HG03060 (cell line): ENCODE measurements at regions not wholly inside any gene's neighbourhood (a gene's known extent, or its start where the extent isn't known, plus 50 kb on each side); places are given as distances from the start of the nearest gene placed in this dataset.
"Not testable (repeated sequence)": the region's sequence is repeated elsewhere in the genome, so short reads cannot be mapped to it uniquely, and the experiment has no call there.

Source experiments
- ATAC-seq: cut with Tn5 transposase; IDR thresholded peaks from one replicate; pipeline ENCODE4 v1.9.1; 2021; ENCODE audit warnings: low read depth, moderate number of reproducible peaks; ENCODE audit not compliant: unreplicated experiment

DNA sequence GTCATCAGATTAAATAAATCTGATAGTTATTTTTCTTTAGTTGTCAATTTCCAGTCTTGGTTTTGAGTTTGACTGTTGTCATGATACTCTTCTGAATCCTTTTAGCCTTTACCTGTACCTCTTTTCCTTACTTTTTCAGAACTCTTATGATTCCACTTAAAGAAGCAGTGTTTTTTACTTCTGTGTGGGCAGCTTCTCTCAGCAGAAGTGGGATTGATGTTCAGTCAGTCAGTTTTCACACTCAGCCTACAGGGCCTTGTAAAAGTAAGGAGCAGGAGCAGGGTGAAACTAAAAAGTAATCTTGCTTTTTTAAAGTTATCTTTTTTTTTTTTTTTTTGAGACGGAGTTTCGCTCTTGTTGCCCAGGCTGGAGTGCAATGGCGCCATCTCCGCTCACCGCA lies 75.1 kb downstream of the HAUS1 start:
- no peak for ATAC-seq

DNA sequence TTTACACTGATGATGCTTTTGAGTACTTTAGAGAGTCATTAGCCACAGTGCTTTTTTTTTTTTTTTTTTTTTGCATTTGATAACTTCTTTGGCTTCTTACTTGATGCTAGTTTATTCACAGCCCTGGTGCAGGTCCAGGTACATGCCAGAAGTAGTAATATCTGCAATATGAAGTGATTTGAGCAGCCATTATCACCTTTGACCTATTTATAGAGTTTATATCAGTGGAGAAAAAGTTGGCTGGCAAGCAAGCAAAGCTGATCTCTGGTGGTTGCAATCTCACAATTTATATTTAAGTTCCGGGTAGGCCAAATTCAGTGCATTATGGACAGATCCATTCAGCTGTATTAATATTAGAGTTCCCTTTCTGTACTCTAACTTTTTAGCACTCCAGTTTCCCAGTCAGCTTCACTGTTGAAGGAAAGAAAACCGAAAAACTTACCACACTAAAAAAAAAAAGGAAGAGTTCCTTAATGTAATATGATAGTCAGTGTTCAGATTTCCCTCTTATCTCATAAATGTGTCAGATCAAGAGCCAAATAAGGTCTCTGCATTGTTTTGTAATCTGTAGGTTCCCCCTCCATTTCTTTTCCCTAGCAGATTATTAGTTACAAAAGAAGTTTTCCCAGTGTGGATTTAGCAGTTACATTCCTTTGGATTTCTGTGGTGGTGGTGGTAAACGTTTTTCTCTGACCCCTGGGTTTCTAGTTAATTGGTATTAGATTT lies 78.6 kb downstream of the HAUS1 start:
- no peak for ATAC-seq

DNA sequence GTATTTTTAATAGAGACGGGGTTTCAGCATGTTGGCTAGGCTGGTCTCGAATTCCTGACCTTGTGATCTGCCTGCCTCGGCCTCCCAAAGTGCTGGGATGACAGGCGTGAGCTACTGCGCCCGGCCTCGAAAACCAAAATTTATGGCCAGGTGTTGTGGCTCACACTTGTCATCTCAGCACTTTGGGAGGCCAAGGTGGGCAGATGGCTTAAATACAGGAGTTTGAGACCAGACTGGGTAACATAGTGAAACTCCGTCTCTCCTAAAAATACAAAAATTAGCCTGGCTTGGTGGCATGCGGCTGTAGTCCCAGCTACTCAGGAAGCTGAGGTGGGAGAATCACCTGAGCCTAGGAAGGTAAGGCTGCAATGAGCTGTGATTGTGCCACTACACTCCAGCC lies 80.1 kb downstream of the HAUS1 start:
- not testable (repeated sequence) for ATAC-seq

DNA sequence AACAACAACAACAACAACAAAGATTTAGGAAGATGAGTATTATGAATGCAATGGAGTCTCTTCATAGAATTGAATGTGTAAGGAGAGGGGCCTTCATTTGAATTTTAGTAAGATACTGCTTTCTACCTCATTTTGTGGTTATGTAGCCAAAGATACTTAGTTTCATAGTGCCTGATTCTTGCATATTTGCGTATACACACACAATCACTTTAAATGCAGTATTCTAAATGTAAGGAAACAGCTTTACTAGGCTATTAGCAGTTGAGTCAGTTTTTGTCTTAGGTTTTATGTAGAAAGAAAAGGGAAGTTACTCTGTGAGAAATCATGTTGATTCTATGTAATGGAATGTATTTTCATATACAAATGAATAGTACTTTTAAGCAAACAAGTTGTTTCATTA lies 80.5 kb downstream of the HAUS1 start:
- ATAC-seq: no peak

DNA sequence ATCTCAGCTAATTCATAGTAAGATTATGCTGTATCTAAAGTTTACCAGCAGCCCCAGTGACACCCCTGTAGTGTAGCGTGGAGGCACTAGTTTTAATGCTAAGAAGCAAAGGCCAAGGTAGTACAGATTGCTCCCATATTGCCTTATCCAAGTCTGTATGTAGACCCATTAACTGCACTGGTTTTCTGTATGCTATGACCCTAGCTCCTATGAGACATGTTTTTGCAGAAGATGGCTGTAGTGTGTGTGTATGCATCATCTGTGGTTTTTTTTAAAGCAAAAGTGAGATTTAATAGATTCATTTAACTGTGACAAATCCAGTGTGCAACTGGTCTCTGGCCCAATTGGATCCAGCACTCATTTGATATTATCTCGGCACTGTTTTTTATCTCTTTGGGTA lies 86.5 kb downstream of the HAUS1 start:
- no peak for ATAC-seq

DNA sequence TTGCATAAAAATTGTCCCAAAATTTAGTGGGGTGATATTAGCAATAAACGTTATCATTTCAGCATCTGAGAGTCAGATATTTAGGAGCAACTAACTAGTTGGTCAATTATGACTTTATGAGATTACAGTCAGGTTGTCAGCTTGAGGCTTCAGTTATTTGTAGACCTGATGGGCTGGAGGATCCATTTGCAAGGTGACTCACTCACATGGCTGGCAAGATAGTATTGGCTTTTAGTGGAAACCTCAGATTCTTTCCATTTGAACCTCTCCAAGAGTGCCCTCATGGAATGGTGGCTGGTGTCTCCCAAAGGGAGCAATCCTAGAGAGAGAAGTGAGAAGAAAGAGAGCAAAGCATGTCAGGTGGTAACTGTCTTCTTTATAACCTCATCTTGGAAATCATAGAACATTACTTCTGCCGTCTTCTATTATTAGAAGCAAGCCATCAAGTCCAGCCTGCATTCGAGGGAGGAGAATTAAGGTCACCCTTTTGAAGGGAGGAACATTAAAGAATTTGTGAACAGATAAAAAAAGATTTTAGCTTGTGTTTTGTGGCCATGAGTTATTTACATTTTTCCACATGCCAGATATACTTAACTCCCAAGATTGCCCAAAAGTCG lies 92.5 kb downstream of the HAUS1 start:
- ATAC-seq: no peak

DNA sequence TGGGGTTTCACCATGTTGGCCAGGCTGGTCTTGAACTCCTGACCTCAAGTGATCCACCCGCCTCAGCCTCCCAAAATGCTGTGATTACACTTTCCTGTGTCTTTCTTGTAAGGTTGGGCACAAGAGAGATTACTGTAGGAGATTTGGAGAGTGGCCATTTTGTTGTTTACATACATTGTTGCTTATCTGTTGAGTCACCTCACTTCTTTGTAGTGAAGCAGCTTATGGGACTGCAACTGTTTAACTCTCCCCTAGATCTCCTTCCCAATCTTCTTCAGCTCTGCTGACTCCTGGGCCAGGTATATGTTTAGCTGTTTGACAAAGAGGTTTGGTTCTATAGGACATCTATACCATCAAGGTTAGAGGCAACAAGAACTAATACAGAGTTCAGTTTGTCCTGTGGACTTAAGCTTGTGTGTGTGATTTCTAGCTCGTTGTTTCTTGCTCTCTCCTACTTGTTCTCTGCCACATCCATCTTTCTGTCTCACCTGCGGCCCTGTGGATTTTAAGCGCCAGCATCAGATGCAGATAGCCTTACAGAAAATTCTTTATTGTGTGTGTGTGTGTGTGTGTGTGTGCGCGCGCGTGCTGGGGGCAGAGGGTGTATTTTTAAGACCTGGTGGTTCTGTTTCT lies 95.4 kb downstream of the HAUS1 start:
- ATAC-seq: no peak

DNA sequence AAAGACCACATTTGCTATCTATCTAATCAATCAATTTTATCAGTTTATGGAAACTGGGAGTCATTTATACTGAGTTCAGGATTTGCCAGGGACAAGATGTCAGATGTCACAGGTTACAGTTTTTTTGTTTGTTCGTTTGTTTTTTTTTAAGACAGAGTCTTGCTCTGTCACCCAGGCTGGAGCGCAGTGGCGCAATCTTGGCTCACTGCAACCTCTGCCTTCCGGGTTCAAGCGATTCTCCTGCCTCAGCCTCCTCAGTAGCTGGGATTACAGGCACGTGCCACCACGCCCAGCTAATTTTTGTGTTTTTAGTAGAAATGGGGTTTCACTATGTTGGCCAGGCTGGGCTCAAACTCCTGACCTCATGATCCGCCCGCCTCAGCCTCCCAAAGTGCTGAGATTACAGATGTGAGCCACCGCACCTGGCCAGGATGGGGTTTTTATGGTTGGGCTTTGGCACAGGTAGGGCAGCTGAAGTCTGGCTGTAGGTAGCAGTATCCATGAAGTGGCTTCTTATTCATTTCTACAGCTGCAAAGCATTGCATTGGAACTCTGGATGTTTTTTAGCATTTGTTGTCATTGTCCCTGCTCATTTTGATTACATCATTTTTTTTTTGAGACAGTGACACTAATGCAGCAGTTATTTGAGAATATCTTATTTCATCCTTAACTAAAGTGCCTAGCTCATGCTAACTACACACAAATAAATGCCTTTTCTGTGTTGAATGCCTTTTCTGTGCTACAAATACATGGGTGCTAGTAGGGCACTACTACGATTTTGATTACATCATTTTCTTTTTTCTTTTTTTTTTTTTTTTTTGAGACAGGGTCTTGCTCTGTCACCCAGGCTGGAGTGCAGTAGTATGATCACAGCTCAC lies 96.2 kb downstream of the HAUS1 start:
- ATAC-seq: not testable (repeated sequence)

DNA sequence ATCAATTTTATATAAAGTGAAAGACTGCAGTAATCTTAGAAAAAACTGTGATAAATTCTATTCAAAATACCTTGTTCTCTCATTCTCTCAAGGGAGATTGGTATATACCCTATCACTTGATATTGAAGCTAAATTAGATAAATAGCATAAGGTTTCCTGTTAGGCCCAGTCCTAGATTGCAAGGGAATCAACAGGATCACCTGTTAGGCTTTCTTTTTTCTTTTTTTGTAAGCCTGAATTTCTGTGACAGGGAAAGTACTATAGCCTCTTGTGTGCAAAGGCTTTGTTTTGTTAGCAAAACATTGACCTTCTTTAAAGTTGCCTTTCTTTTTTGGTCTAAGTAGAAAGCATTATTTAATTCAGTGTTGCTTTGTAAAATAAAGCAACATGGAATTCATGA lies 100.0 kb downstream of the HAUS1 start:
- ATAC-seq: no peak

DNA sequence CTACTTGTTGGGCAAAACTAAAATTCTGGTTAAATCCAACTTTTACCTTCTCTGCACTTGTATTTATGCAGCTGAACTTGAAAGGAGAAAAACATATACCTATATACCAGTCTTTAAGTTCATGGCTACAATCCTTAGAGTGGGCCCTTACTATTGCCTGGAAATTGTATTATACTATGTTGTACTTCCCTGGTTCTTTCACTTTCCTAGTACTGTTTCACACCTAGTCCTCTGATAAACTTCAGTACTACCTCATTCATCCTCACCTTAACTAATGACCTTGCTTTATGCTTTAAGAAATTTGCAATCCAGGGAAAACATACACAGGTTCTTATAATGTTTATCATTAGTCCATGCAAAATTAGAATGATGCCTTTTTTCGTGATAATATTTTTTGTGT lies 103.8 kb downstream of the HAUS1 start:
- ATAC-seq: no peak

DNA sequence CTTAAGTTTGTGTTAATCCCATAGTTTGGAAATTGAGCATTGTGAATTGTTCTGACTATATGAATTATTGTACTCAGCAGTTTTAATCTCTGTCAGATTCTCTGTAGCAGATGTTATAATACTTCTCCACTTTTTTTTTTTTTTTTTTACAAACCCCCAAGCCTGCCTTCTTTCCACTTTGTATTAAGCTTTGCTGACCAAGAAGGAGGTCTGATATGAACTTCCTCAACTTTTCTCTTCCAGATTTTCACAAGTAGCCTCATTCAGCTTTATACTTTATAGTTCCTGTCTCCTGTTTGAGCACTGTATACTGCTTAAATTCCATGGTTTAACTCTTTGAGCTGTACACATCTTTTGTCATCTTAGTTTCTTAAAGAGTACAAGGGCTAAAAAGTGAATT lies 105.0 kb downstream of the HAUS1 start:
- no peak for ATAC-seq

DNA sequence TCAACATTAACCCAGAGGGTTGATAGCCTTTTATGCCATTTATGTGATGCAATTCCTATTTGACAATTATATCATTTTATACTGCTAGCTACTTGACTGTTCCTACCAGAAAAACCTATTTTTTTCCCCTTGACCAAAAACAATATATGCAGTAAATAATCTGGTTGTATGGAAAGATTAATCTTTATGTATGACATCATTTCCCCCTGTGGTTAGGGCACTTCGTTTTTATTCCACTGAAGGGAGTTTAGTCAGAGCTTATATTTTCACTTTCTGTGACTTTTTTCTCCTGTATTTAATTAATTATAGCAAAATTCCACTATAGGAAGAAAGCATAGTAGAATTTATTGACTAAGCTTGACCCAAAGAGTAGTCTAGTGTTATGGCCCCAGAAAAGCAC lies 107.6 kb downstream of the HAUS1 start:
- ATAC-seq: no peak

DNA sequence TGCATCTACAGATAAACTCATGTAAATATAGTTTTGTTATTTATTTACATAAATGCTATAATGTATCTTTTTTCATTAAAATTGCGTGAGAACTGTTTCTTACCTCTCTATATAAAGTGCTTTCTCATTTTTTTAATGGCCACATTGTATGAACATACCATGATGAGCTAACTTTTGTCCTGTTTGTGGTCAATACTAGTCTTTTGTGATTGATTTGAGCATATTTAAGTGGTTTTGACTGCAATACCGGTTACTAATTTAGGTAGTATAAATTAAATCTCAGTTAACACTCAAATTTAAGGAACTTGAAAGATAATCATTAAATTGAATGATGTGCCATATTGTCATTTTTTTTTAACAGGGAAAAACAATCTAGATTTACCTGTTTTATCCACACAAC lies 108.2 kb downstream of the HAUS1 start:
- no peak for ATAC-seq

DNA sequence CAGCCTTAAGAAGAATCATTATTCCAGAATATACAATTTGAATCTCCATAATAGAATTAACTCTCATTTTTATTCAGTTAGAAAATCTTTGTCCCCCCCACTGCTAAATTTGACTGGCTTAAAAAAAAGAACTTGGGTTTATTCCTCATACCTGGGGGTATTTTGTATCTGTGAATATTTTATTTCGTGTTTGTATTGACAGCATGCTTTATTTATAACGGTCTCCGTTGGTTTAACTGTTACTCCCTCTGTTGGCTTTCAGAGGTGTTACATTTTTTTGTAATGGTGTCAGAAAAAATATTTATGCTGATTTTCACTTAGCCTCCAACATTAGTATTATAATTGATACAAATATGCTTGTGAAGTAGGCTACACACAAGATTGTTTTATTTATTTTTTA lies 109.1 kb downstream of the HAUS1 start:
- no peak for ATAC-seq

DNA sequence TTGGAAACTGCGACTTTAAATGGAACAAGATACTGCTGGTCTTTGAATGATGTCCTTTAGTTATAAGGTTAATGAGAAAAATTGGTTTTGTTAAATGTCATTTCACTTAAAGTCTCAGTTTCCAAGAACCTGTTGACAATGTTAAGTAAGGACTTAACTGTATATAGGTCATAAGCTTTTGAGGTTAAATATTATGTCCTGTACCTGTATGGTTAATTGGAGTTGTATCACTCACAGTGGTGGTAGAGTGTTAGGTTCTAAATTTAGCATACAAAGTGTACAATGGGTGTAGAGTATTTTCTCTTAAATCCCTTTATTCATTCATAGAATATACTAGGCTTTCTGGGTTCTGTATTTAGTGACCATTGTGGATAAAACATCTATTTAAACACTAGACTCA lies 110.2 kb downstream of the HAUS1 start:
- no peak for ATAC-seq

DNA sequence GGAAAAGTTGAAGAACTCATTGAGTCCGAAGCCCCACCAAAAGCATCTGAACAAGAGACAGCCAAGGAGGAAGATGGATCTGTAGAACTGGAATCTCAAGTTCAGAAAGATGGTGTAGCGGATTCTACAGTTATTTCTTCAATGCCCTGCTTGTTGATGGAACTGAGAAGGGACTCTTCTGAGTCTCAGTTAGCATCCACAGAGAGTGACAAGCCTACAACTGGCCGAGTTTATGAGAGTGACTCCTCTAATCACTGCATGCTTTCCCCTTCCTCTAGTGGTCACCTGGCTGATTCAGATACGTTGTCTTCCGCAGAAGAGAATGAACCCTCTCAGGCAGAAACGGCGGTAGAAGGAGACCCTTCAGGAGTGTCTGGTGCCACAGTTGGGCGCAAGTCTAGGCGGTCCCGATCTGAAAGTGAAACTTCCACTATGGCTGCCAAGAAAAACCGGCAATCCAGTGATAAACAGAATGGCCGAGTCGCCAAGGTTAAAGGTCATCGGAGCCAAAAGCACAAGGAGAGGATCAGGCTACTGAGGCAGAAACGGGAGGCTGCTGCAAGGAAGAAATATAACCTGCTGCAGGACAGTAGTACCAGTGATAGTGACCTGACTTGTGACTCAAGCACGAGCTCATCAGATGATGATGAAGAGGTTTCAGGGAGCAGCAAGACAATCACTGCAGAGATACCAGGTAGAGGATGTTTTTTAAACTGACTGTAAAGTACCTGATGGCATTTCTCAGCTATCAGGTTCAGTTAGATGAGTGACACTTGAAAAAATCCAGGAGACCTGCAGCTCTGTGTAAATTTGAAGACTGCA lies 111.9 kb downstream of the HAUS1 start:
- ATAC-seq: no peak

DNA sequence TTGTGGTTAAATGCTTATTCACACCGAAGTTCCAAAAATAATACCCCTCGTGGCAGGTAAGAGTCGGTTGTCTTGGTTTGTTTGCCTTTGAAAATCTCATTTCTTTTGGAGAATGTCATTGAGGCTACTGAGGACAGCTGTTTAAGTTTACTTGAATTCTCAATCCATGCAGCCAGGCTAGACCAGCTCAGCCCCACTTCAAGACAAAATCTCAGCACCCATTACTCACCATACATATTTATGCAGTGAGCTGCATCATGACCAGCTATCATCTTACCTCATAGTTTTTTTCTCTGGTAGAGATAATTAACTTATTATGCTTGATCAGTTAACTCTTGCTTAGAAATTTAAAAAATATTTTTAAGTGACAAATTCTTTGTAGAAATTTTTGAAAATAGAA lies 115.9 kb downstream of the HAUS1 start:
- no peak for ATAC-seq

DNA sequence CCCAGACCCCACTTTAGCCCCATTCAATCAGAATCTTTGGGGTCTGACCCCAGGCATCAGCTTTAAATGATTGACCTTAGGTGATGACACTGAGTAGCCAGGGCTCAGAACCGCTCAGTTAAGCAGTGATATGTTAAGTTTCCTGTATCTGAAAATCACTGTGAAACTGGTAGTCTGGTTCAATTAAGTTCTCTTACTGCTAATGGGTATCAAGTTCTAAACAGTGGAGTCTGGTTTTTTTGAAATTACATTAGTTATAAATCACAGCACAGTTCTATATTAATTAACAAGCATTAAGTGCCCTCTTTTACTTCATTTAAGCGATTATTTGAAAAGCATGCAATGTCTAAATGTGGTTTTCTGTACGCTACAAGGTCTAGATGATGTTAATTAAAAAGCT lies 117.9 kb downstream of the HAUS1 start:
- no peak for ATAC-seq

DNA sequence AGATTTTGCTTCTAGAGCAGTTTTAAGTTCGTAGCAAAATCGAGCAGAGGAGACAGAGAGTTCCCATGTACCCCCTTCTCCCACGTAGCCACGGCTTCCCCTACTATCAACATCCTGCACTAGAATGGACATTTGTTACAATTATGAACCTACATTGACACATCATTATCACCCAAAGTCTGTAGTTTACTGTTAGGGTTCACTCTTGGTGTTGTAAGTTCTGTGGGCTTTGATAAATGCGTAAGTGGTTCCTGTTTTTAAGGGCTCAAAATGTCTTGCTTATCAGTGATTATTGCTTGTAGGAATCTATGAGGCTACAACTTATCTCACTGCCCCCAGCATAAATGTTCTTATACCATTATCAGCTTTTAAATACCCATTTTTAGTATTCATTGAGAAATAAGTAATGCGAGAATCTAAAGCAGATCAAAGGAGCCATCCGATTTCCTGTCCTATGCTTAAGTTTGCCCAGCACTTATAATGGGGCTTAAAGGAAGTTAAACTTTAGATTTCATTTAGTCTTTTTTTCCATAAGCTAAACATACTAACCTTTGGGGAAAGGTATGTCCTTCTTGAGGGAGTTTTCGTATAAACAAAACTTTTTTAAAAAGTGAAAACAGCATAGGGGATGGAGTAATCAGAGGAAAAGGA lies 118.7 kb downstream of the HAUS1 start:
- ATAC-seq: no peak
